ENCODE measurements at regions not wholly inside any gene's neighbourhood (a gene's known extent, or its start where the extent isn't known, plus 50 kb on each side); places are given as distances from the start of the nearest gene placed in this dataset.

DNA sequence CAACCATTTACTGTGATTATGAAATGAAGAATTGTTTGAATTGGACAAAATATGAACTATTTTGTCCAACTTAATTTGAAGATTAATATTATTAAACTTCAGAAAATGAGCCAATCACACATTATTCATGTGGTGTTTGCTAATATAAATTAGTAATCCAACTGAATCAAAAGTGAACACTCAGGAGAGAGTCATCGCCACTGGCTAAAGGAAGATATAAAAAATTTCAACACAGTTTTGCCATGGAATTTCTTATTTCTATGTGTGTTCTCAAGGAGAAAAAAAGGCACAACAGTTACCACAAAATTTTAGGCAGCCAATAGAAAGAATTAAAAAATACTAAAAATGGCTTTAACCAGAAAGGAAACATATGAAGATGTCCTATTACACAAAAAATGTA, 2683.8 kb downstream of the PCDH9 start:
- Histone ChIP-seq H3K9ac (ENCODE audit: low read length) (no peak overlapping the region), H3K79me2 (ENCODE audit: insufficient read depth, low read length) (no peaks in the 10 kb centered on the region), H3K4me3 (replicated peaks in 1 of 2; ENCODE audit: low read depth in 1 of 2, low read length in 2 of 2) (no peak overlapping the region), H2AFZ (ENCODE audit: low read depth, low read length, poor library complexity, severe bottlenecking) (no peak overlapping the region), H3K9me3 (ENCODE audit: control insufficient read depth in 1 of 2, insufficient read depth in 1 of 2, low read depth in 1 of 2, low read length in 2 of 2) (no peaks in the 10 kb centered on the region), H4K20me1 (ENCODE audit: insufficient read depth) (no peaks in the 10 kb centered on the region), H3K36me3 (ENCODE audit: control insufficient read depth in 1 of 2, insufficient read depth in 2 of 2, low read length in 2 of 2) (no peaks in the 10 kb centered on the region), H3K27ac (ENCODE audit: low read depth, low read length) (no peak overlapping the region), H3K4me2 (ENCODE audit: low read length) (no peak overlapping the region), H3K9me2 (ENCODE audit: insufficient read depth) (no peaks in the 10 kb centered on the region), H3K4me1 (ENCODE audit: control insufficient read depth in 1 of 2, insufficient read depth in 2 of 2, low read length in 2 of 2) (no peaks in the 10 kb centered on the region), H3K27me3 (ENCODE audit: insufficient read depth, low read length) (no peaks in the 10 kb centered on the region)
- RAD21 ChIA-PET (ENCODE audit: low non-redundant PET in 1 of 2, low total read pairs in 2 of 2, uncharacterized antibody in 2 of 2, unreplicated experiment in 2 of 2), result no interaction called here
- POLR2A ChIA-PET, result no interaction called here
- BruUV-seq (replicated peaks), result no TSS peak
- intact Hi-C loops (cut with micrococcal nuclease), result no loop called here
- DNase-seq (ENCODE audit: low read depth, low spot score) (no peak), ATAC-seq (no peak)
- CTCF ChIA-PET, result no interaction called here
- TF ChIP-seq ZBTB33 (IDR thresholded peaks at IDR 0.05; ENCODE audit: extremely low read depth, insufficient replicate concordance, low read length), result no peak
- TF ChIP-seq POLR2A (IDR thresholded peaks at IDR 0.05; ENCODE audit: borderline replicate concordance, extremely low read depth, insufficient read depth, insufficient read length), result no peak
- TF ChIP-seq, protein P1, sequence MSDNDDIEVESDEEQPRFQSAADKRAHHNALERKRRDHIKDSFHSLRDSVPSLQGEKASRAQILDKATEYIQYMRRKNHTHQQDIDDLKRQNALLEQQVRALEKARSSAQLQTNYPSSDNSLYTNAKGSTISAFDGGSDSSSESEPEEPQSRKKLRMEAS (IDR thresholded peaks at IDR 0.05), result no peak
- no peak for TF ChIP-seq FOSL1 (IDR thresholded peaks at IDR 0.05; ENCODE audit: low read depth)
- TF ChIP-seq CBX3 (IDR thresholded peaks at IDR 0.05; ENCODE audit: low read depth), result no peak
- TF ChIP-seq ELF1 (IDR thresholded peaks at IDR 0.05; ENCODE audit: borderline replicate concordance, low read depth), result no peak
- no peak for TF ChIP-seq ZFX (IDR thresholded peaks at IDR 0.05)
- TF ChIP-seq JUND (IDR thresholded peaks at IDR 0.05), result no peak
- TF ChIP-seq YY1 (IDR thresholded peaks at IDR 0.05; ENCODE audit: extremely low read depth, insufficient replicate concordance, low read depth, low read length), result no peak
- TF ChIP-seq, protein P2, sequence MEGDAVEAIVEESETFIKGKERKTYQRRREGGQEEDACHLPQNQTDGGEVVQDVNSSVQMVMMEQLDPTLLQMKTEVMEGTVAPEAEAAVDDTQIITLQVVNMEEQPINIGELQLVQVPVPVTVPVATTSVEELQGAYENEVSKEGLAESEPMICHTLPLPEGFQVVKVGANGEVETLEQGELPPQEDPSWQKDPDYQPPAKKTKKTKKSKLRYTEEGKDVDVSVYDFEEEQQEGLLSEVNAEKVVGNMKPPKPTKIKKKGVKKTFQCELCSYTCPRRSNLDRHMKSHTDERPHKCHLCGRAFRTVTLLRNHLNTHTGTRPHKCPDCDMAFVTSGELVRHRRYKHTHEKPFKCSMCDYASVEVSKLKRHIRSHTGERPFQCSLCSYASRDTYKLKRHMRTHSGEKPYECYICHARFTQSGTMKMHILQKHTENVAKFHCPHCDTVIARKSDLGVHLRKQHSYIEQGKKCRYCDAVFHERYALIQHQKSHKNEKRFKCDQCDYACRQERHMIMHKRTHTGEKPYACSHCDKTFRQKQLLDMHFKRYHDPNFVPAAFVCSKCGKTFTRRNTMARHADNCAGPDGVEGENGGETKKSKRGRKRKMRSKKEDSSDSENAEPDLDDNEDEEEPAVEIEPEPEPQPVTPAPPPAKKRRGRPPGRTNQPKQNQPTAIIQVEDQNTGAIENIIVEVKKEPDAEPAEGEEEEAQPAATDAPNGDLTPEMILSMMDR (IDR thresholded peaks at IDR 0.05 in 2 of 3, conservative IDR thresholded peaks at IDR 0.05 in 1 of 3; ENCODE audit: borderline replicate concordance in 1 of 3, insufficient read depth in 1 of 3, low read depth in 2 of 3, low read length in 2 of 3), result no peak
- no peak for TF ChIP-seq EZH2phosphoT487 (IDR thresholded peaks at IDR 0.05; ENCODE audit: borderline replicate concordance)
- no peak for TF ChIP-seq SRF (IDR thresholded peaks at IDR 0.05; ENCODE audit: low read depth)
- TF ChIP-seq RAD21 (IDR thresholded peaks at IDR 0.05; ENCODE audit: low read depth), result no peak
- TF ChIP-seq, protein P3, sequence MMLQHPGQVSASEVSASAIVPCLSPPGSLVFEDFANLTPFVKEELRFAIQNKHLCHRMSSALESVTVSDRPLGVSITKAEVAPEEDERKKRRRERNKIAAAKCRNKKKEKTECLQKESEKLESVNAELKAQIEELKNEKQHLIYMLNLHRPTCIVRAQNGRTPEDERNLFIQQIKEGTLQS (IDR thresholded peaks at IDR 0.05), result no peak
- TF ChIP-seq EZH2 (IDR thresholded peaks at IDR 0.05), result no peak
- TF ChIP-seq SP1 (IDR thresholded peaks at IDR 0.05; ENCODE audit: low read depth), result no peak

Measured in HCT116 (cell line).